OCI-LY7 (cell line): ENCODE measurements at regions not wholly inside any gene's neighbourhood (a gene's known extent, or its start where the extent isn't known, plus 50 kb on each side); places are given as distances from the start of the nearest gene placed in this dataset.

Source experiments
- EZH2phosphoT487 ChIP-seq: fragments of 200-600 bp; sonication (generic); IDR thresholded peaks from 2 replicates; pipeline ENCODE4 v1.6.1; 2018; ENCODE audit warnings: low read depth, borderline replicate concordance, mild to moderate bottlenecking, mixed run types, antibody characterized with exemption, low read length, moderate library complexity, mixed read lengths
- TF ChIP-seq, protein P1 (sequence below): fragments of 200-600 bp; sonication (generic); conservative IDR thresholded peaks from 2 replicates; pipeline ENCODE4 v1.5.1; 2014; ENCODE audit warnings: mild to moderate bottlenecking, antibody characterized with exemption, low read length, moderate library complexity, mixed read lengths

DNA sequence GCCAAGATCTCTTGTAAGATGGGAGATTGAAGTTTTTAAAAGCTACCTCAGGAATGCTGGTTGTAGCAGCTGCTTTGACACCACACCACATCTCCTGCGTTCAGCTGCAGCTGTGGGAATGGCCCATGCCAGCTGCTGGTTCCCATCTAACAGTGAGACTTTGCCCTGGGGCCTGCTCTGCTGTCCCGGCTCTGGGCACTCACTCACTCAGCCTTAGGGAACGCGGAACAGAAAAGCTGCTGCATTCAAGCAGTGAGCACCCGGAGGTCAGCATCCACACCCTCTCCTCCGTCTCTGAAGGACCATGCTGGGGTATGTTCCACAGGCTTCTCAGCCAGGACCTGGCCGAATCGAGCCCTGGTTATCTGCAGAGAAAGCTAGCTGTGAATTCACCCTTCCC is 197.1 kb upstream of the CXCL12 start:
- TF ChIP-seq, protein P1, sequence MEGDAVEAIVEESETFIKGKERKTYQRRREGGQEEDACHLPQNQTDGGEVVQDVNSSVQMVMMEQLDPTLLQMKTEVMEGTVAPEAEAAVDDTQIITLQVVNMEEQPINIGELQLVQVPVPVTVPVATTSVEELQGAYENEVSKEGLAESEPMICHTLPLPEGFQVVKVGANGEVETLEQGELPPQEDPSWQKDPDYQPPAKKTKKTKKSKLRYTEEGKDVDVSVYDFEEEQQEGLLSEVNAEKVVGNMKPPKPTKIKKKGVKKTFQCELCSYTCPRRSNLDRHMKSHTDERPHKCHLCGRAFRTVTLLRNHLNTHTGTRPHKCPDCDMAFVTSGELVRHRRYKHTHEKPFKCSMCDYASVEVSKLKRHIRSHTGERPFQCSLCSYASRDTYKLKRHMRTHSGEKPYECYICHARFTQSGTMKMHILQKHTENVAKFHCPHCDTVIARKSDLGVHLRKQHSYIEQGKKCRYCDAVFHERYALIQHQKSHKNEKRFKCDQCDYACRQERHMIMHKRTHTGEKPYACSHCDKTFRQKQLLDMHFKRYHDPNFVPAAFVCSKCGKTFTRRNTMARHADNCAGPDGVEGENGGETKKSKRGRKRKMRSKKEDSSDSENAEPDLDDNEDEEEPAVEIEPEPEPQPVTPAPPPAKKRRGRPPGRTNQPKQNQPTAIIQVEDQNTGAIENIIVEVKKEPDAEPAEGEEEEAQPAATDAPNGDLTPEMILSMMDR, result no peak
- TF ChIP-seq EZH2phosphoT487, result no peak
